ENCODE measurements at regions not wholly inside any gene's neighbourhood (a gene's known extent, or its start where the extent isn't known, plus 50 kb on each side); places are given as distances from the start of the nearest gene placed in this dataset.

DNA sequence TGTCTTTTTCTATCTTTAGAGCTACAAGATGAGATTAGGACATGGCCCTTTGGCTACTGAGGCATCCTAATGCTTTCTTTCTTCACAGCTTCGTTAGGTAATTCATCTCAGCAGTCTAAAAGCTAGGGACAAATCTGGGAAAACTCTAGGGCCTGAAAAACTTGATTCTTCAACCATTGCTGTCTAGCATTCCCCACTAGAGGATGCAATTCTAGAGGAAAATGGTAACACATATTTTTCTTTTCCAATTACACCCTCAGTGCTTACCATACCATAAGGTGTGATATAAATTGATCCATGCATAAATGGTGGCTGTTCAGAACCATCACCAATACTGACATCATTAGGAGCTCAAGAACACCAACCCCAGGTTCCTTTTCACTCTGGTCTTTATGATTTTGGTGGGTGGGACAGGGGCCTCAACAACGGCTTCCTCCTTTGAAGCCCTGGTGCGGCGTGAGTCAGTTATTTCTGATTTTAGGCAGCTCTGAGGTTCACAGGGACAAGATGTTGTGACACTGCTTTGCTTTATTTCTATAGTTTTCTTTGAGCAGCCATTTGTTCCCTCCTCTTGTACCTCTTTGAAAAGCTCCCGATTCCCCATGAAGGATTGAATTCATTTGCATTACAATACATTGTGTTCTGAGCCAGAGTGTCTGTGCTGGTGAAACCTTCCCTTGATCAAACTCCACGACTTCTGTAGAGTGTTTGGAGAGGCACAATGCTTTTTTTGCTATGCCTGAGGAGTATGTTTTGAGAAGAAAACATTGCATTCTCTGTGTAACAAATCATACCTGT, 526.0 kb upstream of the TRPC7 start (continued):
- TF ChIP-seq WRNIP1 (IDR thresholded peaks at IDR 0.05; ENCODE audit: borderline replicate concordance, low read depth, low read length) (no peak), HDAC2 (IDR thresholded peaks at IDR 0.05) (no peak), ZNF384 (IDR thresholded peaks at IDR 0.05; ENCODE audit: borderline replicate concordance, low read depth, low read length) (no peak), SUPT20H (IDR thresholded peaks at IDR 0.05; ENCODE audit: borderline replicate concordance, control insufficient read depth, low read depth, low read length) (no peak)

- Histone ChIP-seq H3K9ac (ENCODE audit: control insufficient read depth, insufficient read depth, low read length) (no peak overlapping the region), H3K4me3 (no peak overlapping the region), H3K27me3 (replicated peaks in 1 of 2; ENCODE audit: control insufficient read depth in 2 of 2, insufficient read depth in 2 of 2, low read length in 1 of 2) (no peaks in the 10 kb centered on the region), H3K4me2 (ENCODE audit: control insufficient read depth, insufficient read depth) (no peak overlapping the region), H4K20me1 (ENCODE audit: control insufficient read depth, insufficient read depth) (no peaks in the 10 kb centered on the region), H3K36me3 (ENCODE audit: control insufficient read depth in 2 of 2, insufficient read depth in 2 of 2, low read length in 1 of 2) (no peaks in the 10 kb centered on the region), H3K27ac (ENCODE audit: control insufficient read depth, insufficient read depth) (no peak overlapping the region), H3K79me2 (ENCODE audit: control insufficient read depth, insufficient read depth, low read length) (no peaks in the 10 kb centered on the region), H3K9me3 (replicated peaks; ENCODE audit: control insufficient read depth, insufficient read depth, low read length) (no peaks in the 10 kb centered on the region), H3K4me1 (ENCODE audit: control insufficient read depth, insufficient read depth, low read length) (no peaks in the 10 kb centered on the region), H2AFZ (ENCODE audit: control insufficient read depth, low read depth, low read length) (no peak overlapping the region)
- no TSS peak for BruUV-seq (replicated peaks)
- in situ Hi-C loops (cut with MboI) (no loop called here), intact Hi-C loops (cut with micrococcal nuclease; ENCODE audit: unreplicated experiment) (no loop called here)
- CTCF ChIA-PET: interaction anchor here (0.7 kb wide), 1 partner anchor 77 kb away, joined by 3 read pairs; no protein-coding TSS in a partner anchor
- ATAC-seq (no peak), DNase-seq (ENCODE audit: low read depth, low spot score) (no peak), FAIRE-seq (no peak)
- TF ChIP-seq RELA (IDR thresholded peaks at IDR 0.05; ENCODE audit: borderline replicate concordance, partially characterized antibody) (no peak), RBBP5 (conservative IDR thresholded peaks at IDR 0.05) (no peak), CHD1 (IDR thresholded peaks at IDR 0.05; ENCODE audit: low read depth, low read length) (no peak), CHD2 (IDR thresholded peaks at IDR 0.05; ENCODE audit: borderline replicate concordance, low read depth, low read length) (no peak), E4F1 (IDR thresholded peaks at IDR 0.05; ENCODE audit: borderline replicate concordance, partially characterized antibody) (no peak)
- TF ChIP-seq, protein P1, sequence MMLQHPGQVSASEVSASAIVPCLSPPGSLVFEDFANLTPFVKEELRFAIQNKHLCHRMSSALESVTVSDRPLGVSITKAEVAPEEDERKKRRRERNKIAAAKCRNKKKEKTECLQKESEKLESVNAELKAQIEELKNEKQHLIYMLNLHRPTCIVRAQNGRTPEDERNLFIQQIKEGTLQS (IDR thresholded peaks at IDR 0.05; ENCODE audit: borderline replicate concordance, extremely low read depth, low read depth, low read length): no peak
- POLR2A ChIA-PET: no interaction called here
- SMC1A ChIA-PET (ENCODE audit: uncharacterized antibody, unreplicated experiment): no interaction called here
- WGBS (ENCODE audit: insufficient coverage, insufficient replicate concordance, low lambda C conversion rate, missing lambda C conversion rate): 14% methylated on average over 2 of the region's 2 CpGs
- RAD21 ChIA-PET (ENCODE audit: unreplicated experiment): no interaction called here
Observed at GRCh38 chr5:136890431-136891148, 525.2 kb upstream of the TRPC7 start.

All from GM12878 (cell line).